ENCODE measurements at regions not wholly inside any gene's neighbourhood (a gene's known extent, or its start where the extent isn't known, plus 50 kb on each side); places are given as distances from the start of the nearest gene placed in this dataset.

DNA sequence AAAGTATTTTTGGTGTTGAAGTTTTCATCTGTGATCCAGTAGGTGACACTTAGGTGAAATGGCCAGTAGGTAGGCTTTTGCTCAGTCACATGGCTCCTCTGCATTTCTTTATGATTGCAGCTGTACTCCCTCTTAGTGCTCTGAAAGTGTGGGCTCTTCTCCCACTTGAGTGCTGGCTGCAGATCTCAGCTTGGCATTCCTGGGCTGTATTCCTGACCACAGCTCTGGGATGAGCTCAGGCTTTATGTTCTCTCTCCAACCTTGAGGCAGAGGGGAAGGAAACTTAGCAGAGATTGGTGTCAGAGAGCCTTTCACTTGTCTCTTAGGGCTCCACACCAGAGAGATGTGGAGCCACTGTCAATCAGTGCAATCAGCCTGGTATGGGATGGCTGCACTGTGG, 254.3 kb downstream of the NDFIP2 start:
- H3K36me3 ChIP-seq (ENCODE audit: control insufficient read depth in 2 of 2, insufficient read depth in 2 of 2, low read length in 1 of 2), result no peaks in the 10 kb centered on the region
- ChIA-PET POLR2A (no interaction called here), SMC1A (ENCODE audit: uncharacterized antibody, unreplicated experiment) (interaction anchor here (1.3 to 1.7 kb wide), 3 partner anchors 9 to 13 kb away, joined by 3 to 5 read pairs (median 4); no protein-coding TSS in a partner anchor), CTCF (no interaction called here), RAD21 (ENCODE audit: unreplicated experiment) (no interaction called here)
- no peak for ATAC-seq
- DNase-seq (ENCODE audit: low read depth, low spot score), result no peak
- intact Hi-C loops (cut with micrococcal nuclease; ENCODE audit: unreplicated experiment) (no loop called here), in situ Hi-C loops (cut with MboI) (no loop called here)
- TF ChIP-seq HDAC2 (IDR thresholded peaks at IDR 0.05) (no peak), ASH2L (IDR thresholded peaks at IDR 0.05; ENCODE audit: borderline replicate concordance, low read depth) (no peak), SP1 (IDR thresholded peaks at IDR 0.05; ENCODE audit: low read depth, low read length) (no peak), SREBF1 (IDR thresholded peaks at IDR 0.05; ENCODE audit: low read length) (no peak), BMI1 (IDR thresholded peaks at IDR 0.05; ENCODE audit: borderline replicate concordance) (no peak), MYC (IDR thresholded peaks at IDR 0.05; ENCODE audit: insufficient read depth, insufficient read length, insufficient replicate concordance, low read length, severe bottlenecking) (no peak), MTA3 (IDR thresholded peaks at IDR 0.05; ENCODE audit: borderline replicate concordance, low read length) (no peak), CREB1 (IDR thresholded peaks at IDR 0.05; ENCODE audit: low read depth) (no peak), PML (IDR thresholded peaks at IDR 0.05; ENCODE audit: low read length) (no peak), ZNF217 (IDR thresholded peaks at IDR 0.05) (no peak), HCFC1 (IDR thresholded peaks at IDR 0.05; ENCODE audit: low read length) (no peak), IKZF1 (conservative IDR thresholded peaks at IDR 0.05) (no peak), NBN (IDR thresholded peaks at IDR 0.05) (no peak), WRNIP1 (IDR thresholded peaks at IDR 0.05; ENCODE audit: borderline replicate concordance, low read depth, low read length) (no peak), ATF7 (IDR thresholded peaks at IDR 0.05; ENCODE audit: low read depth) (no peak), NFXL1 (IDR thresholded peaks at IDR 0.05; ENCODE audit: borderline replicate concordance) (no peak)
- TF ChIP-seq, protein P1, sequence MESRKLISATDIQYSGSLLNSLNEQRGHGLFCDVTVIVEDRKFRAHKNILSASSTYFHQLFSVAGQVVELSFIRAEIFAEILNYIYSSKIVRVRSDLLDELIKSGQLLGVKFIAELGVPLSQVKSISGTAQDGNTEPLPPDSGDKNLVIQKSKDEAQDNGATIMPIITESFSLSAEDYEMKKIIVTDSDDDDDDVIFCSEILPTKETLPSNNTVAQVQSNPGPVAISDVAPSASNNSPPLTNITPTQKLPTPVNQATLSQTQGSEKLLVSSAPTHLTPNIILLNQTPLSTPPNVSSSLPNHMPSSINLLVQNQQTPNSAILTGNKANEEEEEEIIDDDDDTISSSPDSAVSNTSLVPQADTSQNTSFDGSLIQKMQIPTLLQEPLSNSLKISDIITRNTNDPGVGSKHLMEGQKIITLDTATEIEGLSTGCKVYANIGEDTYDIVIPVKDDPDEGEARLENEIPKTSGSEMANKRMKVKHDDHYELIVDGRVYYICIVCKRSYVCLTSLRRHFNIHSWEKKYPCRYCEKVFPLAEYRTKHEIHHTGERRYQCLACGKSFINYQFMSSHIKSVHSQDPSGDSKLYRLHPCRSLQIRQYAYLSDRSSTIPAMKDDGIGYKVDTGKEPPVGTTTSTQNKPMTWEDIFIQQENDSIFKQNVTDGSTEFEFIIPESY (IDR thresholded peaks at IDR 0.05), result no peak
- TF ChIP-seq, protein P2, sequence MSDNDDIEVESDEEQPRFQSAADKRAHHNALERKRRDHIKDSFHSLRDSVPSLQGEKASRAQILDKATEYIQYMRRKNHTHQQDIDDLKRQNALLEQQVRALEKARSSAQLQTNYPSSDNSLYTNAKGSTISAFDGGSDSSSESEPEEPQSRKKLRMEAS (IDR thresholded peaks at IDR 0.05; ENCODE audit: low read depth, low read length), result no peak
- TF ChIP-seq, protein P3, sequence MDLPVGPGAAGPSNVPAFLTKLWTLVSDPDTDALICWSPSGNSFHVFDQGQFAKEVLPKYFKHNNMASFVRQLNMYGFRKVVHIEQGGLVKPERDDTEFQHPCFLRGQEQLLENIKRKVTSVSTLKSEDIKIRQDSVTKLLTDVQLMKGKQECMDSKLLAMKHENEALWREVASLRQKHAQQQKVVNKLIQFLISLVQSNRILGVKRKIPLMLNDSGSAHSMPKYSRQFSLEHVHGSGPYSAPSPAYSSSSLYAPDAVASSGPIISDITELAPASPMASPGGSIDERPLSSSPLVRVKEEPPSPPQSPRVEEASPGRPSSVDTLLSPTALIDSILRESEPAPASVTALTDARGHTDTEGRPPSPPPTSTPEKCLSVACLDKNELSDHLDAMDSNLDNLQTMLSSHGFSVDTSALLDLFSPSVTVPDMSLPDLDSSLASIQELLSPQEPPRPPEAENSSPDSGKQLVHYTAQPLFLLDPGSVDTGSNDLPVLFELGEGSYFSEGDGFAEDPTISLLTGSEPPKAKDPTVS (IDR thresholded peaks at IDR 0.05; ENCODE audit: low read depth, low read length), result no peak
- no peaks in the 10 kb centered on the region for H3K79me2 ChIP-seq (ENCODE audit: control insufficient read depth, insufficient read depth, low read length)
- H3K27ac ChIP-seq (ENCODE audit: control insufficient read depth, insufficient read depth), result no peak overlapping the region
- no peaks in the 10 kb centered on the region for H4K20me1 ChIP-seq (ENCODE audit: control insufficient read depth, insufficient read depth)
- no TSS peak for BruUV-seq (replicated peaks)
- no peak overlapping the region for H2AFZ ChIP-seq (ENCODE audit: control insufficient read depth, low read depth, low read length)
- H3K4me3 ChIP-seq, result no peak overlapping the region
- H3K27me3 ChIP-seq (replicated peaks in 1 of 2; ENCODE audit: control insufficient read depth in 2 of 2, insufficient read depth in 2 of 2, low read length in 1 of 2), result no peaks in the 10 kb centered on the region
- H3K9ac ChIP-seq (ENCODE audit: control insufficient read depth, insufficient read depth, low read length), result no peak overlapping the region
- H3K4me2 ChIP-seq (ENCODE audit: control insufficient read depth, insufficient read depth), result no peak overlapping the region
- no peaks in the 10 kb centered on the region for H3K9me3 ChIP-seq (replicated peaks; ENCODE audit: control insufficient read depth, insufficient read depth, low read length)
- no peaks in the 10 kb centered on the region for H3K4me1 ChIP-seq (ENCODE audit: control insufficient read depth, insufficient read depth, low read length)
- FAIRE-seq, result no peak

All from GM12878 (cell line).